Fibroblast of lung (primary cell): ENCODE measurements at regions not wholly inside any gene's neighbourhood (a gene's known extent, or its start where the extent isn't known, plus 50 kb on each side); places are given as distances from the start of the nearest gene placed in this dataset.
"Not testable (repeated sequence)": the region's sequence is repeated elsewhere in the genome, so short reads cannot be mapped to it uniquely, and the experiment has no call there.

Experiments used
- EZH2 ChIP-seq: IDR thresholded peaks from 2 replicates; pipeline ENCODE4 v1.5.1; 2012; ENCODE audit warnings: low read length, control low read depth, mild to moderate bottlenecking; ENCODE audit errors: missing control alignments
- TF ChIP-seq, protein P1 (sequence below), 2 donors: IDR thresholded peaks in 1 of 2; conservative IDR thresholded peaks in 1 of 2; 1 replicate in 1 of 2; 2 replicates in 1 of 2; pipeline ENCODE4 v1.5.1; 2011 to 2012; ENCODE audit warnings: low read length in 2 of 2, control low read depth in 1 of 2, inconsistent platforms in 1 of 2, low read depth in 1 of 2, mild to moderate bottlenecking in 1 of 2

DNA sequence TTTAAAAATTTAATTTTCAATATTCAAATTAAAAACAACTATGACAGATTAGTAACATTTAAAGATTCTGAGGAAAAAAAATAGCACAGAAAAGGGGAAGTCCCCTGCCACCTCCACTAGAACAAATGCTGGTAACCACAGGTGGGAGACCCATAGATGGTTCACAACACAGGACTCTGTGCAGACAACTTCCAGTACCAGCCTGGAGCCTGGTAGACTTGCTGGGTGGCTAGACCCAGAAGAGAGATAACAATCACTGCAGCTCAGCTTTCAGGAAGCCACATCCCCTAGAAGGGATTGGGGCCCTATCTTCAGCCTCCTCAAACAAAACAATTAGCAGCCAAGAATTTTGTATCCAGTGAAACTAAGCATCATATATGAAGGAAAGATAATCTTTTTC, 179.6 kb upstream of the RND3 start:
- TF ChIP-seq, protein P1, sequence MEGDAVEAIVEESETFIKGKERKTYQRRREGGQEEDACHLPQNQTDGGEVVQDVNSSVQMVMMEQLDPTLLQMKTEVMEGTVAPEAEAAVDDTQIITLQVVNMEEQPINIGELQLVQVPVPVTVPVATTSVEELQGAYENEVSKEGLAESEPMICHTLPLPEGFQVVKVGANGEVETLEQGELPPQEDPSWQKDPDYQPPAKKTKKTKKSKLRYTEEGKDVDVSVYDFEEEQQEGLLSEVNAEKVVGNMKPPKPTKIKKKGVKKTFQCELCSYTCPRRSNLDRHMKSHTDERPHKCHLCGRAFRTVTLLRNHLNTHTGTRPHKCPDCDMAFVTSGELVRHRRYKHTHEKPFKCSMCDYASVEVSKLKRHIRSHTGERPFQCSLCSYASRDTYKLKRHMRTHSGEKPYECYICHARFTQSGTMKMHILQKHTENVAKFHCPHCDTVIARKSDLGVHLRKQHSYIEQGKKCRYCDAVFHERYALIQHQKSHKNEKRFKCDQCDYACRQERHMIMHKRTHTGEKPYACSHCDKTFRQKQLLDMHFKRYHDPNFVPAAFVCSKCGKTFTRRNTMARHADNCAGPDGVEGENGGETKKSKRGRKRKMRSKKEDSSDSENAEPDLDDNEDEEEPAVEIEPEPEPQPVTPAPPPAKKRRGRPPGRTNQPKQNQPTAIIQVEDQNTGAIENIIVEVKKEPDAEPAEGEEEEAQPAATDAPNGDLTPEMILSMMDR (conservative IDR thresholded peaks at IDR 0.05 in 1 of 2, IDR thresholded peaks at IDR 0.05 in 1 of 2; ENCODE audit: low read depth in 1 of 2, low read length in 2 of 2) = not testable (repeated sequence)
- not testable (repeated sequence) for TF ChIP-seq EZH2
